ENCODE measurements at regions not wholly inside any gene's neighbourhood (a gene's known extent, or its start where the extent isn't known, plus 50 kb on each side); places are given as distances from the start of the nearest gene placed in this dataset.

DNA sequence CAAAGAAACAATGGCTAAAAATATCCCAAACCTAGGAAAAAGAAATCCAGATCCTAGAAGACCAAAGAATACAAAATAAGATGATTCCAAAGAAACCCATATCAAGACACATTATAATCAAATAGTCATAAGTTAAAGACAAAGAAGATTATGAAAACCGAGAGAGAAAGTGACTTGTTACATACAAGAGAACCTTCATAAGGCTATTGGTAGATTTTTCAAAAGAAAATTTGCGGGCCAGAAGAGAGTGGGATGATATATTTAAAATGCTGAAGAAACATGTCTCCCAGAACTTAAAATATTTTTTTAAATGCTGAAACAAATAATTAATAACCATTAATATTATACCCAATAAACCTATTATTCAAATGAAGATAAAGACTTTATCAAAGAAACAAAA, 687.3 kb downstream of the TLE4 start:
- DNase-seq, result no peak

DNA sequence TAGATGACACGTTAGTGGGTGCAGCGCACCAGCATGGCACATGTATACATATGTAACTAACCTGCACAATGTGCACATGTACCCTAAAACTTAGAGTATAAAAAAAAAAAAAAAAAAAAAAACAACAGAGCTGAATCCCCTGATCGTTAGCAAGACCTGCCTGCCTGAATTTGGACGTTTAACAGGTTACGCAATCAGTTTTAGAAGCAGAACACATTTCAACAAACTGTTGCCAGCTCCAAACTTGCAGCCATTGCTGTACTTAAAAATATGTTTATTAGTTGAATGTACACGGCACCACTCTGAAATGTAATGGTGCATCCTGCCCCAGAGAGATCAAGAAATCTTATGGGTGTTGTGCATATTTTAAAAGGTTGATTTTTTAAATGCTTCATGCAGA, 680.0 kb downstream of the TLE4 start:
- DNase-seq, result no peak

DNA sequence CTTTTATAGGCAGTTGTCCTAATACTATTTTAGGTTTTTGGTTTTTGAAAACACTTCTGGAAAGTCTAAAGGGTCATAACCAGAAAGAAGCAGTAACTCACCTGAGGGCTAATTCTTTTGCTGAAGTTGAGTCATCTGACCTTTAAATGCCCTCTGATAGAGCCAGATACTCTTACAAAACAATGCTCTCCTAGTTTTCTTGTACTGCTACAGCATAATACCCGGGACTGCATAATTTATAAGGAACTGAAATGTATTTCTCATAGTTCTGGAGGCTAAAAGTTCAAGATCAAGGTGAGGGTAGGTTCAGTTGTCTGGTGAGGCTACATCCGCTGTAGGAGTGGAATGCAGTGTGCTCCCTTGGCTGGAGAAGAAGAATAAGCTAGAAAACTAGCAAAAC, 670.3 kb downstream of the TLE4 start:
- DNase-seq, result no peak

DNA sequence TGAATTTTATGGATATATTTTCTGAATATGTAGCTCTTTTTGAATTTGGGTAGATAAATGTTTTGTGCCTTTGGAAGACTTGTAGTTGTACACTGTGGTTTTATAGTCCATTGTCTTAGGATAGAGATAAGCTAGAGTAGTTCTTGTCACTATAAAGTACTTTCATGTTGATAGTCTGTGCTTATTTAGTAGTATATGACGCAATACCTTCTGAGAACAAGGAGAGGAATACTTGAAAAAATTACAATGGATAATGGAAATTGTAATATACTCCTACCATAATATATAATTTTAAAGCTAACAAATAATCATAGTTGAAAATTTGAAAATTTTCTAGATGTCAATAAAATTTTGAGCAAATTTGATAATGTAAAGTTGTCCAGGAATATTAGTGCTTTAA, 664.0 kb downstream of the TLE4 start:
- no peak for DNase-seq

DNA sequence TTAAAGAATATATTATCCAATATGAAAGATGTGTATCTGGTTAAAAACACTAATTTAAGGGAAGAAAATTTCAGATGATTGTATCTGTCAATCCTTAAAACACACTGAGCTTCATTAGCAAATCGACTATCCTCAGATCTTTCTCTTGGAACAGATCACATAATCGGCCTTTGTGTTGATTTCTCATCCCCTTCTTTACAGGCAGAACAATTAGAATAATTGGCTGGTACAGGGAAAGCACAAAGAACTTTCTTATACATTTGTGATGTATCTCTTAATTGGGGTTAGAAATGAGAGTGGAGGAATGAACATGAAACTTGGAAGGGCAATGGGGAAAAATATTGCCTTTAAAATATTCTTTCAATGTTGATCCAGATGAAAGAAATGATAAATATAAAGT, 662.1 kb downstream of the TLE4 start:
- DNase-seq, result no peak

DNA sequence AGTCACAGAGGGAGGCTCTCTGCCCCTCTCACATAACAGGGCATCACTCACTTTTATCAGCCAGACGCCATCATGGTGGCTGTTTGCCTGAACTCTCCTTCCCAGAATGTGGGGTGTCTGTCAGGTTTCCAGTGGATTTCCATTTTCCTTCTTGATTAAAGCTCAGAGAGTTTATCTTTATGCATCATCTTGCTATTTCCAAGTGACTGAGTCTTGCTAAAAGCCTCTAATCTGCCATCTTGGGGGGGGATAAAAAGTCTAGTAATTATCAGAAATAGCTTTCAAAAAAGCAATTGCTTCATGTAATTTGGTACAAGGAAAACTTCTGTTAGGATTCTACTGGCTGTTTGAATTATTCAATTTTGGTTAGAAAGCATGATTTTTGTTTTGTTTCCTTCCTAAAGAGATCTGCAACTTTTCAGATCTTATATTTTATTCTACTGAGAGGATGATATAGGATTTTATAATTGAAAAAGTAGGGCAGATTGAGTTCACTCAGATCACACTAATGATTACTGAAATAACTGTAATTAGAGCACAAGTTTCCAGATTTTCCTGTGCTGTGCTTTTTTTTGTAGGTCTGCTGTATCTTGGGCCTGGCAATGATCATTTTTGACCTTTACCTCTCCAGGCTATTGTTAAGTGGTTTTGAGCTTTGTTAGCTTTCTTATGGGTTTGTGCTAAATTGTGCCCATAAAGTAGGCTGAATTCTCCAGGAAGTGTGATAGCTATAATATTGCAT, 661.5 kb downstream of the TLE4 start:
- no peak for DNase-seq

DNA sequence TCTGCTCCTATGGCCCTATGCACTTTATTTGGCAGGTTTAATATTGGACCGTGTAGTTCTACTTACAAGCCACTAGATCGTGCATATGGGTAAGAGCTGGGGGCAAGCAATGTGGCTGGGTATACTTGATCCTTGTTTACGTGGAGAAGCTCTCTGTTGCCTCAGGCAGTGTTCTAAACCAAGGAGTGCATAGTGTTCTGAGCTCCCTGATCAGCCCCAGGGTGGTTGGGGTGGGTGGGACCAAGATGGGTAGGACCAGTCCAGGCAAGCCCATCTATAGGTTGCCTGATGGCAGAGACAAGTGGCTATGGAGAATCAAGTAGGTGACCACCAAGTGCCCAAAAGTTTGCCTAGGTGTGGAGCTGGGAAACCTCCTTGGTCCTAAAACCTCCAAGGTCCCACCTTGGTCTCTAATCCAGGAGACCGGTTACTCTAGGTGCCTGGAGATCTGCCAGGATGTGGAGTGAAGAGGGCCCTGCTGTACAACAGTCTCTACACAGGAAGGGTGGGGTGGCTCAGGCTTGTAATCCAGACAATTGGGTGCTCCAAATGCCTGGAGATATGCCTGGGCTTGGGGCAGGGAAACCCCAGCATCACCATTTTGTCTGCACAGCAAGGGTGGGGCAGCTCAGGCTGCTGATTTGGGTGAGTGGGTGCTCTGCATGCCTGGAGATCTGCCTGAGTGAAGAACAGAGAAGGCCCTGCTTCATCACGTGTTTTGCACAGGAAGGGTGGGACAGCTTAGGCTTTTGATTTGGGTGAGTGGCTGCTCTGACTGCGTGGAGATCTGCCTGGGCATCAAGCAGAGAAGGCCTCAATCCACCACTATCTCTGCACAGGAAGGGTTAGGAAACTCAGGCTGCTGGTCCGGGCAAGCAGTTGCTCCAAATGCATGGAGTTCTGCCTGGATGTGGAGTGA, 659.8 kb downstream of the TLE4 start:
- no peak for DNase-seq

DNA sequence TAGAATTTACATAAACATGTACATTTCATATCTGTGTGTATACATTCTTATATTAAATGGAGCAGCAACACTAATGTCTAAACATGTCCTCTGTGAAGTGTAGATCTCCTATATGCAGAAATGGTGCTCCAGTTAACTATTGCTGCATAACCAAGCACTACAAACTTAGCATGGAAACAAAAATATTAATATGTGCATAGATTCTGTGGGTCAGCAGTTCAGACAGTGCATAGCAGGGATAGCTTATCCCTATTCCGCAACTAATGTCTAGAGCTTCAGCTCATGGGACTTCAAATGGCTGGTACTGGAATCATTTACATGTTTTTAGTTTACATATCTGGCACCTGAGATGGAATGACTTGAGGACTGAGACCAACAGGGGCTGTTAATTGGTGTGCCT, 652.1 kb downstream of the TLE4 start:
- DNase-seq, result no peak

DNA sequence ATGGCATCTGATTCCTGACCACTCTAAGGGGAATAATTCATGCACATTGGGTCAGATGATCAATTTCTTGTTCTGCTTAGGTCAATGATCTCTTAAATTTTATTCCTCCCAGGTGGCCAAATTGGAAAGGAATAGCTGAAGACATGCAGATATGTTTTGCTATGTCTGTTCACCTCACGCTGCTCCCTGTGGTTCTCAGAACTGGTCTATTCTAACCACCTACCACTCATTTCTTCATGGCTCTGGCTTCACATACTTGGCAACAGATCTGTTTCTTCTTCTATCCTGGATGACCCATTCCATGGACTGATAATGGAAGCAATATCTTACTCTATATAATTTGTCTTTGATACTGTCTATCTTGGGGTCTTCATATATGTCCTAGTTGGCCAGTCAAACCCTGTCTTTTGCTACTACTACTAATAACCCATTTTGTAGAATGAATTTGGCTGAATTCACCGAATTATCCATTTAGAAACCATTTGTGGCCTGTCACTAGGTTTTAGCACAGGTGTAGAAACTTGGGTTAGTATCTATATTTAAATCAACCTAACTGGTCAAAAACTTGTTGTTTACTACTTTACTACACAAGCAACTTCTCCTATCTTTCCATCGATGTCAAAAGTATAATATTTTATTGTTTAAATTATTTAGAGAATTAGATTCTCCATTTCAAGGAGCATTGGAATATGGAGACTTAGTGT, 650.9 kb downstream of the TLE4 start:
- DNase-seq, result no peak

DNA sequence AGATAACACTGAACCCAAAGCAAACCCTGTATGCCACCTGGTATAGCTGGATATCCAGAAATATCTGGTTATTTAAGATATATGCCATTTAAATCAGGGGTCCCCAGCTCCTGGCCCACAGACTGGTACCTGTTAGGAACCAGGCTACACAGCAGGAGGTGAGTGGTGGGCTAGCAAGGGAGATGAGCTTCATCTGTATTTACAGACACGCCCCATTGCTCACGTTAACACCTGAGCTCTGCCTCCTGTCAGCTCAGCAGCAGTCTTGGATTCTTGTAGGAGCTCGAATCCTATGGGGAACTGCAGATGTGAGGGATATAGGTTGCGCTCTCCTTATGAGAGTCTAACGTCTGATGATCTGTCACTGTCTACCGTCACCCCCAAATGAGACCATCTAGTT, 646.6 kb downstream of the TLE4 start:
- DNase-seq, result no peak

DNA sequence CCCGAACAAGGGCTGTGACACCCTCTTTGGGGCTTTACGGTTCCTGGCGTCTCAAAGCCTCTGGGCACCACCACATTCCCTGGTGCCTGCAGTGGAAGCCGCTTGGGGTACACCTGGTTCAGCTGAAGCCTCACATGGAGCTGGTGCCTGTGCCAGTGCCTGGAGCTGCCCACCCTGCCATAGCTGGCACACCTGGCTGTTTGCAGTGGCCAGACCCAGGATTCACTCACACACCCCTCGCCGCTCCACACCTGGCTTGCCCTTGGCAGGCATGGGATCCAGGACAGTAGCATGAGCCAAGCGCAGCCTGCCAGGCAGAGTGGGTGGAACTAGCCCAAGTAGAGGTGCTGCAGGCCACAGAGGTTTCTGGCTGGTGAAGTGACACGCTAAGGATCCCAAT, 641.8 kb downstream of the TLE4 start:
- DNase-seq, result no peak

DNA sequence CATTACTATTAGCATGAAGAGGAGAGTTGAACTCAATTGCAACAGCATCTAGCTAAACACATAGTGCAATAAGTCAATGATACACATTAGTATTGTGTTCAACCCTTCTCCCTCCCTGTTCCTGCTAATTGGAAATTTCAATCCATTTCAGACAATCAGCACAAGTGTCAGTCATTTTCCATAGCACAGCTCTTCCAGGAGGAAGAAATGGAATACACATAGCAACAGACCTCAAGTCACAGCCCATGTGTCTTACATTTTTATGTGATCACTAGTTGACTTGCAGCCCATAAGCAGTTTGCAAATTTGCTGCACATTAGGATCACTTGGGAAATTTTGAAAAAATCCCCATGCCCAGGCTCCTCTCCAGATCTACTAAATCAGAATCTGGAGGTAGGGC, 636.9 kb downstream of the TLE4 start:
- no peak for DNase-seq

DNA sequence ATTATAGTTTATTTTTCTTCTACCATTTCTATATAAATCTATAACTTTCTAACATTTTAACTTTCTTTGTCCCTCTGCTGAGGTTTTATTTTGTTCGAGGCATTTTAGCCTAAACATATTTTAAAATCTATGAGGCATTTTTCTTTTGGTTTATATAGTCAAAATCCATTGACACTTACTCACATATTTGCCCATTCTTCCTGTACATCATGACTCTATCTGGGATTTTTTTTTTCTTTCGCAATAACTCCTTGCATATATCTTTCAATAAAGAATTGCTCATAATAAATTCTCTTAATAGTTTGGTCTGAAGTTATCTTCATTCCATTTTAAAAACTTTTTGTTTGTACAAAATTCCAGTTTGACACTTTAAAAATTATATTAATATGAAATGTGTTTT, 632.3 kb downstream of the TLE4 start:
- no peak for DNase-seq

DNA sequence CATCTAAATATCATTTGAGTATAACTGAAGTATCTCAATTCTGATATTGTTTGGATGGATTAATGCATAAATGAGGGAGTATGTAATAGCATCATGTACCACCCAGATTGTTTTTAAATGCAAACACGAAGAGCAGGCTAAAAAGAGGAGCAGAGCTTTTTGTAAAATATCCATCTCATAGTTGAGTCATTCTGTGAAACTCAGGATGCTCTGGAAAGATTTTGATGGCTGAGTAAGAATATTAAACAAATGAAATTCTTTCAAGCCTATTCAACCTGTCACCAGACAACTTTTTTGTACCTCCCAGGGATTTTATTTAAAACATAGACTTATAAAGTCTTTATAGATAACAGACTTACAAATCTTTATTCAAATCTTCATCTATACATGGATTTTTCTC, 625.9 kb downstream of the TLE4 start:
- no peak for DNase-seq

DNA sequence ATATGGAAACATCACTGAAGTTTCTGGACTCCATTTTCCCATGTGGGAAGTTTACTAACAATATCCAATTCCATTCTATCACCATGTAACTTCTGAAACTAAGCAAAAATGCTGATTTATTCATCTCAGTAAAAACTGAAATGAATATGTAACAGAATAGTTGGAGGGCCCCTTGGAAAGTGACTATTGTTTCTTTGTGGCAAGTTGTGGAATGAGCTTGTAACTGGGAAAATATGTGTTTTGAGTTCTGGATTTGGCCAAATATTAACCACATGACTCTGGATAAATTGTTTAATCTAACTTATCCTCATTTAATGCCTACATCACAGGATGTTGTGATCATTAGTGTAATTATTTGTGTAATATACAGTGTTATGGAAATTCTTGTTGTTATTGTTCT, 619.3 kb downstream of the TLE4 start:
- DNase-seq, result no peak

DNA sequence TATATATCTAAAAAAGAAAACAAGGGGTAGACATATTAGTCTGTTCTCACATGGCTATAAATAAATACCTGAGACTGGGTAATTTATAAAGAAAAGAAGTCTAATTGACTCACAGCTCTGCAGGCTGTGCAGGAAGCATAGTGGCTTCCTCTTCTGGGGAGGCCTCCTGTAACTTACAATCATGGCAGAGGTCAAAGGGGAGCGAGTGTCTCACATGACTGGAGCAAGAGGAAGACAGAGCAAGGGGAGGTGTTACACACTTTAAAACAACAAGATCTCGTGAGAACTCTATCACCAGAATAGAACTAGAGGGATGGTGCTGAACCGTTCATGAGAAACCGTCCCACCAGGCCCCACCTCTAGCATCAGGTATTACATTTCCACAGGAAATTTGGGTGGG, 616.8 kb downstream of the TLE4 start:
- DNase-seq, result no peak

DNA sequence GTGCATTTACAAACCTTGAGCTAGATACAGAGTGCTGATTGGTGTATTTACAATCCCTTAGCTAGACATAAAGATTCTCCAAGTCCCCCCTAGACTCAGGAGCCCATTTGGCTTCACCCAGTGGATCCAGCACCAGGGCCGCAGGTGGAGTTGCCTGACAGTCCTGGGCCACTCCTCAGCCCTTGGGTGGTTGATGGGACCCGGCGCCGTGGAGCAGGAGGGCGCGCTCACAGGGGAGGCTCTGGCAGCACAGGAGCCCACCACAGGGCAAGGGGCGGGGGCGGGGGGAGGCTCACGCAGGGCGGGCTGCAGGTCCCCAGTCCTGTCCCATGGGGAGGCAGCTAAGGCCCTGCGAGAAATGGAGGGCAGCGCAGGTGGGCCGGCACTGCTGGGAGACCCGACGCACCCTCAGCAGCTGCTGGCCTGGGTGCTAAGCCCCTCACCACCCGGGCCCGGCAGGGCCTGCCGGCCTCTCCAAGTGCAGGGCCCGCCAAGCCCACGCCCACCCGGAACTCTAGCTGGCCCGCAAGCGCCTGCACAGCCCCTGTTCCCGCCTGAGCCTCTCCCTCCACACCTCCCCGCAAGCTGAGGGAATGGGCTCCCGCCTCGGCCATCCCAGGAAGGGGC, 613.5 kb downstream of the TLE4 start:
- DNase-seq, result no peak

DNA sequence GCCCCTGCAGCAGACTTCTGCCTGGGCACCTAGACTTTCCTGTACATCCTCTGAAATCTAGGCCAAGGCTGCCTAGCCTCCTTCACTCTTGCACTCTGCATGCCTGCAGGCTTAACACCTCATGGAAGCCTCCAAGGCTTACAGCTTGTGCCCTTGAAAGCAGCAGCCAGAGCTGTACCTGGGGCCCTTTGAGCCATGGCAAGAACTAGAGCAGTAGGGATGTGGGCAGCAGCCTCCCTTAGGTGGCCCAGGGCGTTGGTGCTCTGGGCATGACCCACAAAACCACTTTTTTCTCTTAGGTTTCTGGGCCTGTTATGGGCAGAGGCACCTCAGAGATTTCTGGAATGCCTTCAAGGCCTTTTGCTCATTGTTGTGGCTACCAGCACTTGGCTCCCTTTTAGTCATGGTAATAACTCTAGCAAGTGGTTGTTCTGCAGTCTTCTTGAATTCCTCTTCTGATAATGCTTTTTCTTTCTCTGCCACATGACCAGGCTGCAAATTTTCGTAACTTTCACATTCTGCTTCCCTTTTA, 606.2 kb downstream of the TLE4 start:
- DNase-seq, result no peak

DNA sequence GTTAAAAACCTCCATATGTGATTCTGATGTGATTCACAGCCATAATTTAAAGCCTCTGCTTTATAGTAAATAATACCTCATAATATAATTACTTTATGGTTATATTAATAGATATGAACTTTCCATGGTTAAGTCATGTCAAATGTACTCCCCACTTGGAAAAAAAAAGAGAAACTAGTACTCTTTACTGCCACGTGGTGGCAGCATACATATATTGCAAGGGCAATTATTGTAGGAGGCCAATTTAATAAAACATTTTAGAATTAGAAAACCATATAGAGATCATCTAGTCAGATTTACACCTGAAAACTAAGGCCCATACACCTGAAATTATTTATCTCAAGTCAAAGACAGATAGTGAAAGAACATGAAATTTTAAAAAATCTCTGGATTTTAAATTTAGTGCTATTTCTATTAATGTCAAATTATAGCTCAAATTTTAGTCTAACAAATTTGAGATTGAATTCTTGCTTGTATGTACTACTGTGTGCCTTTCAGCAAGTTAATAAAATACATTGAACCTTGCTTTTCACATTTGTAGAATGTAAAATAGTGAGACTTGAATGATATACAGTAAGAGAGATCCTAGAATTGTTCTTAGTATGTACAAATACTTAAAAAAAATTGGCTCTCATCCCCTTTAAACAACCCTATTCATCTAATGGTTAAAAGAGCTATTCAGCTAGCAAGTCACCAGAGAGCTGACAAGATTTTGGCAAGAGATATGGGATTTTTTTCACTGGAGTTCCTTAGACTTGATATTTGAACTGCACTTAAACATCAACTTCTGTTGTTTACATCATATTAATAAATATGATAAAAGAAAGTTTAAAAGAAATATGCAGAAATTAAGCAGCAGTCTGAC, 603.8 kb downstream of the TLE4 start:
- peak; percentile 30 for DNase-seq

DNA sequence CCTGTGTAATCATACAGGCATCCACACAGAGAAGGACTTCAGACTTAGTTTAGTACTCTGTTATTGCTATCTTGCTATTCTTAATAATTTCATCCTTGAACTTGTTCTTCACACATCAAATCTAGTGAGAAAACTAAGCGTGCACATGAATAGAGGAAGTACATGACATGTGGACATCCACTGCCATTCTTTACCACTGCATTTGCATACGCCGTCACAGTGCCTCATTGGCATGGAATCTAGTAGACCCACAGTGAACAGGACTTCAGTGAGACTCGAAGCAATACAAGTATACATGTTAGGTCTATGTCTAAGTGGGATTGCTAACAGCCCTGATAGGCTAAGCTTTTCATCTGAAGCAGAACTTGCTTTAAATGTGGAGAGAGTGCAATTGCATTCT, 592.1 kb downstream of the TLE4 start:
- DNase-seq, result no peak

DNA sequence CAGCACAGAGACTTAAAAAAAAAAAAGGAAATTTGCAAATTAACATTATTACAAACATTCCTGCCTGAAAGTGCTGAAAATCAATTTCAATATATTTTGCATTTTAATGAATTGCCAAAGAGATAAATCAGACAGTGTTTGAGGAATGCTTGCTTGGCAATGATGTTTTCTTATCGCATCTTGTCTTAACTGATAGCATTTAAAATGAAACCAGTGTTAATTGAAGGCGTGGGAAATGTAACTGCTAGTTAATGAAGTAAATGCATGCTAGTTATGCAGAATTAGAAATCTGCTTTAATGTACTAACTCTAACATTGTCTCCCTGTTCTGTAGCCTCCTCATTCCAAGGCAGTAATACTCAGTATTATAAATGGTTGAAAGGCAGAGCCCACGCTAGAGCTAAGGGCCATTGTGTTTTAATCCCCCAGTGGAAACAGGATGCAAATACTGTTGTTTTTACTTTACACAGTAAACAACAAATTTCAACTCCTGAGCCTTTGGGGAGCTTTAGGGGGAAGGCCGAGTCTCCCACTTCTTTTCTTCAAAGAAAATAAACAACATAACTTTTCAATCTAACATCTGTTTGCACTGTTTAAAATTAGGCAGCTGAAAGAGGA, 586.9 kb downstream of the TLE4 start:
- DNase-seq, result no peak

DNA sequence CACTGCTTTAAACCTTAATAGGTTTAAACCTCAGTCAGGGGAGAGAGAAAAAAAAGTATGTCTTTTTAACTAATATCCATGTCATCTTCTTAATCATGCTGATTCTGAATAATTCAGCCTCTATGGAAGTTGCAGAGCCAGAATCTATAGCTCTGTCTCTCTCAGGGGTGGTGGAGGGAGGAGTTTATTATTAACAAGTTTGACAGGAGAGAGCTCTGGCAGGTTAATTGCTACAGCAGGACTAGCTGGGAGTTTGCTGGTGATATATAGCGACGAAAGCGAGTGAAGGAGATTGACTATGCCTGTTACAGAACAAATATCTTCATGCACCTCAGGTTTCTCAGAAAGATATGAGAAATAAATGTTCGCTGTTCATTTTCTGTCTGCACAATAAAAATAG, 586.4 kb downstream of the TLE4 start:
- peak; percentile 7 for DNase-seq

Data from DMS153 (cell line).